ENCODE measurements at regions not wholly inside any gene's neighbourhood (a gene's known extent, or its start where the extent isn't known, plus 50 kb on each side); places are given as distances from the start of the nearest gene placed in this dataset.

DNA sequence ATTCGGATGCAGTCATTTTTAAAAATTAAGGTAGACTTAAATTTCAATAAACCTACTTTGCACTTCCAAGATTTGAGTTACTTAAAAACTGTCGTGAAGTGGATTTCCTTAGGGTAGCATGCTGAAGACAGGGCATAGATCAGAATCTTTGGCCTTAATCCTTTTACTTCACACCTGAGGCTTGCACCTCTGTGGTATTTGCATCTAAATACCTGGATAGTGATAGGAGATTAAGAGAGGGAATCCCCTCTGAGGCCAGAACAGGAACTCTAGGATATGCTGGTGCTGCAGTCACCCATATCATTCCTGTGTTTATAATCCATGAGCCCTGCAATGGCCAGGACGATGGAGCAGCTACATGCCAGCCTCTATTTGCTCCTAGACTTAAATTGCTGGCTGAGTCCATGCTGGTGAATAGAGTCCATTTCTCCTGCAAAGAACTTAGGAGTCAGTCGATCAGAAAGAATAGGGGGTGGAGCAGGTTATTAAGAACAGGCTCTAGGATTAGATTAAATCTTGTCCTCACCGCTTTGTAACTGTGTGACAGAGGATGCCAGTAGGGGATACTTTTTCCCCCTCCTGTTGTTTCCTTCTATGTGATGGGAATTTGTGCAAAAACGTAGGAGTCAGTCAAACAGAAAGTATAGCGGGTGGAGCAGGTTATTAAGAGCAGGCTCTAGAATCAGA lies 333.6 kb downstream of the DUSP10 start:
- ChIA-PET POLR2A (no interaction called here), CTCF (no interaction called here)
- TF ChIP-seq FOXA1 (IDR thresholded peaks at IDR 0.05), result no peak
- no peak for TF ChIP-seq FOXM1 (IDR thresholded peaks at IDR 0.05; ENCODE audit: borderline replicate concordance)
- TF ChIP-seq SP1 (IDR thresholded peaks at IDR 0.05), result no peak
- TF ChIP-seq L3MBTL2 (conservative IDR thresholded peaks at IDR 0.05), result no peak
- TF ChIP-seq ELF4 (IDR thresholded peaks at IDR 0.05), result no peak
- TF ChIP-seq FOXK2 (IDR thresholded peaks at IDR 0.05), result no peak
- DNase-seq (ENCODE audit: extremely low spot score), result no peak

DNA sequence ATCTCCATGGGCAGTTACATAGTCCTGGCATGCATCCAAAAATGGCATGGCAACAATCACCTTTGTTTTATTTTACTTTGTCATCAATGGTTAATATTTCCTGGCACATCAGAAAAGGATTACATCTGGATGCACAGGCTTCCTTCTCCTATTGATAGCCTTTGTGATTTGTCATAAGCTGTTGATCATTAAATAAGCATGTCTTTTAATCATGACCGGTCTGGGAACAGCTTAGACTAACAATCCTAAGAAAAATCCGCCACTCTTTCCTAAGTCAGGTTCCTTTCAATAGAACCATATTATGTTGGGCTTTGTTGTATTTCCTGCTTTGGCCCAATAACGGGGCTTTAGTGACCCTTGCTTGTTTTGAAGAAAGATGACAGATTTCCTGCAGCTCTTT lies 330.6 kb downstream of the DUSP10 start:
- ChIA-PET POLR2A (no interaction called here), CTCF (no interaction called here)
- TF ChIP-seq FOXK2 (IDR thresholded peaks at IDR 0.05) (no peak), SP1 (IDR thresholded peaks at IDR 0.05) (no peak), NFRKB (IDR thresholded peaks at IDR 0.05) (no peak), CTBP1 (IDR thresholded peaks at IDR 0.05; ENCODE audit: borderline replicate concordance) (no peak), L3MBTL2 (conservative IDR thresholded peaks at IDR 0.05) (no peak), ELF4 (IDR thresholded peaks at IDR 0.05) (no peak), BHLHE40 (IDR thresholded peaks at IDR 0.05; ENCODE audit: borderline replicate concordance) (no peak), ARNT (IDR thresholded peaks at IDR 0.05) (no peak), LEF1 (IDR thresholded peaks at IDR 0.05; ENCODE audit: borderline replicate concordance) (no peak), SUZ12 (IDR thresholded peaks at IDR 0.05) (no peak), HDGF (IDR thresholded peaks at IDR 0.05; ENCODE audit: borderline replicate concordance) (no peak), FOXM1 (IDR thresholded peaks at IDR 0.05; ENCODE audit: borderline replicate concordance) (no peak), FOXA1 (IDR thresholded peaks at IDR 0.05) (no peak), ZNF384 (IDR thresholded peaks at IDR 0.05) (no peak)
- TF ChIP-seq, protein P1, sequence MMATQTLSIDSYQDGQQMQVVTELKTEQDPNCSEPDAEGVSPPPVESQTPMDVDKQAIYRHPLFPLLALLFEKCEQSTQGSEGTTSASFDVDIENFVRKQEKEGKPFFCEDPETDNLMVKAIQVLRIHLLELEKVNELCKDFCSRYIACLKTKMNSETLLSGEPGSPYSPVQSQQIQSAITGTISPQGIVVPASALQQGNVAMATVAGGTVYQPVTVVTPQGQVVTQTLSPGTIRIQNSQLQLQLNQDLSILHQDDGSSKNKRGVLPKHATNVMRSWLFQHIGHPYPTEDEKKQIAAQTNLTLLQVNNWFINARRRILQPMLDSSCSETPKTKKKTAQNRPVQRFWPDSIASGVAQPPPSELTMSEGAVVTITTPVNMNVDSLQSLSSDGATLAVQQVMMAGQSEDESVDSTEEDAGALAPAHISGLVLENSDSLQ (IDR thresholded peaks at IDR 0.05), result no peak
- DNase-seq (ENCODE audit: extremely low spot score), result no peak

DNA sequence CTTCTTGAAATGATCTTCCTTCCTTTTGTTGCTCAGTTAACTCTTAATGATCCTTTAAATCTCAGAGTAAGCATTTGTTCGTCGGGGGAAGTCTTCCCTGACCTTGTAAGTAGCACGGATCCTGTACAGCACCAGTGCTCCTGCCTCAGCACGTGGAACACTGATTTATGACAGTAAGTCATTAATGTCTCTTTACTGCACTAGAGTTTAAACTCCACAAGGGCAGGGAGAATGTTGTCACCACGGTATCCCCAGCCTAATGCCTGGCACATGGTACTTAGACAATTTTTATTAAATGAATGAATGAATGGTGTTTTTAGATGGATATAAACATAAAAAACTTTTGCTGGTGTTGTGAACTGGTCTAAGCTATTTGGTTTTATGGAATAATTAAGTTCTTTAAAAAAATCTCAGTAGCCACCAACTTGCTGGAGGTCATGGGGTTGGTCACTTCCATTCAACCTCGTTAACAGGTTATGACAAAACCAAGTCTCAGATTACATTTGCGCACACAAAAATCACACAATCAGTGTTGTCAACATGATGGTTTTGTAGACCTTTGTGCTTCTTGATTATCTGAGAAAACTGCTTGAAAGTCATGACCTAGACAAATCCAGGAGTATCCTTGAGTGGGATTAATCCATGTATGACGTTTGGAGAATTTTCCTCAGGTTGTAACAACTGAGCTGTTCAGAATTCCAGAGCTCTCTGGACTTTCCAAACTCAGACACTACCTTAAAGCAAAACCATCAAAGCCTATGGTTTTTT lies 326.9 kb downstream of the DUSP10 start:
- no peak for TF ChIP-seq FOXA1 (IDR thresholded peaks at IDR 0.05)
- TF ChIP-seq, protein P1 (IDR thresholded peaks at IDR 0.05), result 0 out of 2 replicates have a peak, but pooled peaks have one; percentile 42
- ChIA-PET POLR2A (no interaction called here), CTCF (no interaction called here)
- DNase-seq (ENCODE audit: extremely low spot score), result no peak

DNA sequence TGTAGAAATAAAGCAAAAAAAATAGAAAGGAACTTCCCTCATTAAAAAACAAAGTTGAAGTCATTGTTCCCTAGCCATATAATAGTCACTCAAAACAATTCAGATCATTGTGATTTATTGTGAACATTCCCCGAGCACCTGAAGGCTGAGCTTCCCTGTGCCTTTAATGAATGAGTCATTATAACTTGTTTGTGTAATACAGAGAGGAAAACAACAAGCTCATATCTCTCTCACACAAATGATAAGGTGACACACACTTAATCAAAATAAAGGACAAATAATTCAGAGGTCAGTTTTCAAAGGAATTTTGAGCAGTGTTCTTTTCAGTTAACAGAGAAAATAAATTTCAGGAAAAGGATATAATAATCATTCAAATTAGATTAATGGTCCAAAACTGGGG lies 326.2 kb downstream of the DUSP10 start:
- TF ChIP-seq CTBP1 (IDR thresholded peaks at IDR 0.05; ENCODE audit: borderline replicate concordance), result no peak
- TF ChIP-seq NFRKB (IDR thresholded peaks at IDR 0.05), result no peak
- no peak for TF ChIP-seq SP1 (IDR thresholded peaks at IDR 0.05)
- no peak for TF ChIP-seq SUZ12 (IDR thresholded peaks at IDR 0.05)
- no peak for TF ChIP-seq ARNT (IDR thresholded peaks at IDR 0.05)
- TF ChIP-seq FOXA1 (IDR thresholded peaks at IDR 0.05), result no peak
- no peak for TF ChIP-seq ZNF384 (IDR thresholded peaks at IDR 0.05)
- no peak for TF ChIP-seq HDGF (IDR thresholded peaks at IDR 0.05; ENCODE audit: borderline replicate concordance)
- TF ChIP-seq BHLHE40 (IDR thresholded peaks at IDR 0.05; ENCODE audit: borderline replicate concordance), result no peak
- no peak for TF ChIP-seq FOXK2 (IDR thresholded peaks at IDR 0.05)
- no peak for TF ChIP-seq TARDBP (IDR thresholded peaks at IDR 0.05)
- TF ChIP-seq FOXM1 (IDR thresholded peaks at IDR 0.05; ENCODE audit: borderline replicate concordance), result no peak
- no peak for TF ChIP-seq LEF1 (IDR thresholded peaks at IDR 0.05; ENCODE audit: borderline replicate concordance)
- TF ChIP-seq, protein P1 (IDR thresholded peaks at IDR 0.05), result no peak
- TF ChIP-seq ELF4 (IDR thresholded peaks at IDR 0.05), result no peak
- TF ChIP-seq L3MBTL2 (conservative IDR thresholded peaks at IDR 0.05), result no peak
- ChIA-PET CTCF (no interaction called here), POLR2A (no interaction called here)
- DNase-seq (ENCODE audit: extremely low spot score), result no peak

DNA sequence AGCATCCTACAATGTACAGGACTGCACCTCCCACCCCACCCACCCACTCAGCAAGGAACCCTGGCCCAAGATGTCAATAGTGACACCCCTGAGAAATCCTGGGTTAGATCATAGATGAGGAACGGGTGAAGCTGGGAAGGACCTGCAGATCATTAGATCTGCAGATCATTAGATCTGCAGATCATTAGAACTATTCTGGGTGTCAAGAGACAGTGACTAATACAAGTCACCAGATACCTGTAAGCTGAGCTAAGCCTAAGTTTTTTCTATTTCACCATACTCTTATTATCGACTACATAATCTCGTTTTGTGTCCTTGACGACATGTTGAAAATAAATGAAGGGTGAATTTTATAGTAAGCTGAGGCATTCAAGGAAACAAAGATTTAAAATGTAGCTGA lies 325.7 kb downstream of the DUSP10 start:
- POLR2A ChIA-PET, result no interaction called here
- DNase-seq (ENCODE audit: extremely low spot score), result no peak
- CTCF ChIA-PET, result no interaction called here
- TF ChIP-seq BHLHE40 (IDR thresholded peaks at IDR 0.05; ENCODE audit: borderline replicate concordance) (no peak), NFRKB (IDR thresholded peaks at IDR 0.05) (no peak), TARDBP (IDR thresholded peaks at IDR 0.05) (no peak), FOXA1 (IDR thresholded peaks at IDR 0.05) (no peak), ELF4 (IDR thresholded peaks at IDR 0.05) (no peak), LEF1 (IDR thresholded peaks at IDR 0.05; ENCODE audit: borderline replicate concordance) (no peak), CTBP1 (IDR thresholded peaks at IDR 0.05; ENCODE audit: borderline replicate concordance) (no peak), ARNT (IDR thresholded peaks at IDR 0.05) (no peak), HDGF (IDR thresholded peaks at IDR 0.05; ENCODE audit: borderline replicate concordance) (no peak), ZNF384 (IDR thresholded peaks at IDR 0.05) (no peak)
- TF ChIP-seq, protein P1 (IDR thresholded peaks at IDR 0.05), result no peak

All from HEK293T (cell line).